Activated CD8-positive, alpha-beta T cell treated with anti-CD3 and anti-CD28 coated beads for 36 hours (primary cell): ENCODE measurements at regions not wholly inside any gene's neighbourhood (a gene's known extent, or its start where the extent isn't known, plus 50 kb on each side); places are given as distances from the start of the nearest gene placed in this dataset.

Experiments
- ATAC-seq: fragments of 200-7000 bp; cut with Tn5 transposase; one replicate; pipeline ENCODE4 v1.10.0; 2021; ENCODE audit warnings: mild to moderate bottlenecking, moderate library complexity
- CTCF ChIA-PET: fragments of 350-600 bp; sonication (Branson Sonifier 250); formaldehyde crosslinking; loops from one replicate; lab custom pipeline; 2021; ENCODE audit warnings: antibody characterized with exemption; lab: Charles Lee
- POLR2A ChIA-PET: fragments of 350-600 bp; sonication (Branson Sonifier 250); formaldehyde crosslinking; loops from one replicate; lab custom pipeline; 2021; ENCODE audit warnings: antibody characterized with exemption; lab: Charles Lee
- DNase-seq: peaks from one replicate; pipeline ENCODE4 v3.0.0-alpha.2; 2020
- H3K27ac Mint-ChIP-seq: one replicate; pipeline ENCODE4 v1.8.0; 2021; ENCODE audit warnings: mild to moderate bottlenecking, mixed read lengths
- H3K27me3 Mint-ChIP-seq: one replicate; pipeline ENCODE4 v1.8.0; 2021; ENCODE audit warnings: mixed read lengths
- H3K36me3 Mint-ChIP-seq: one replicate; pipeline ENCODE4 v1.8.0; 2021; ENCODE audit warnings: low read depth, mixed read lengths
- H3K4me1 Mint-ChIP-seq: one replicate; pipeline ENCODE4 v1.8.0; 2021; ENCODE audit warnings: low read depth, mixed read lengths
- H3K4me3 Mint-ChIP-seq: one replicate; pipeline ENCODE4 v1.8.0; 2021; ENCODE audit warnings: mild to moderate bottlenecking, moderate library complexity, mixed read lengths
- H3K9me3 Mint-ChIP-seq: one replicate; pipeline ENCODE4 v1.8.0; 2021; ENCODE audit warnings: mixed read lengths
- intact Hi-C: fragments of 100-400 bp; cut with micrococcal nuclease; formaldehyde crosslinking; loops from one replicate; pipeline ENCODE4 v1.10.0; 2022
- TF ChIP-seq, protein P1 (sequence below): fragments of 200-600 bp; IDR thresholded peaks from one replicate; pipeline ENCODE4 v1.8.0; 2022; ENCODE audit warnings: antibody characterized with exemption, mild to moderate bottlenecking

DNA sequence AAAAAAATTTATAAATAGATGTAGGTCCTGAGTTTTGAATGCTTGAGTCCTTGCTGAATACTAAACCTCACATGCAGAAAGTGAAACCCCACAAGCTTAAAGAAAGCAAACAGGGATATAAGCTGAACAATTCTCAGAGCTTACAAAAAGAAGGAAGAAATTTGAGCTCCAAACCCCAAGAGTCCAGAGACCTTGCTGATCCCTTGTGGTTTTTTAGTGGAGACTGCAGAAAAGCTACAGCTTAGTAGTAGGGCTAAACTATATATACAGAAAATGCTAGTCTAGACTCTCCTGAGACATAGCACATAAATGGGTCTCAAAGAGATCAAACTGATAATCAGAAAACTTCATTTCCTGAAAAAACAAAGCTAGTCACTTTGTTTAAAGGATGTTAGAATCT lies 1548.1 kb upstream of the ZEB2 start:
- intact Hi-C loops, result no loop called here
- Mint-ChIP-seq H3K9me3 (peaks cover 5% of the 10 kb centered on the region), H3K36me3 (no peaks in the 10 kb centered on the region), H3K4me1 (no peaks in the 10 kb centered on the region), H3K4me3 (no peak overlapping the region), H3K27ac (no peak overlapping the region), H3K27me3 (no peaks in the 10 kb centered on the region)
- TF ChIP-seq, protein P1, sequence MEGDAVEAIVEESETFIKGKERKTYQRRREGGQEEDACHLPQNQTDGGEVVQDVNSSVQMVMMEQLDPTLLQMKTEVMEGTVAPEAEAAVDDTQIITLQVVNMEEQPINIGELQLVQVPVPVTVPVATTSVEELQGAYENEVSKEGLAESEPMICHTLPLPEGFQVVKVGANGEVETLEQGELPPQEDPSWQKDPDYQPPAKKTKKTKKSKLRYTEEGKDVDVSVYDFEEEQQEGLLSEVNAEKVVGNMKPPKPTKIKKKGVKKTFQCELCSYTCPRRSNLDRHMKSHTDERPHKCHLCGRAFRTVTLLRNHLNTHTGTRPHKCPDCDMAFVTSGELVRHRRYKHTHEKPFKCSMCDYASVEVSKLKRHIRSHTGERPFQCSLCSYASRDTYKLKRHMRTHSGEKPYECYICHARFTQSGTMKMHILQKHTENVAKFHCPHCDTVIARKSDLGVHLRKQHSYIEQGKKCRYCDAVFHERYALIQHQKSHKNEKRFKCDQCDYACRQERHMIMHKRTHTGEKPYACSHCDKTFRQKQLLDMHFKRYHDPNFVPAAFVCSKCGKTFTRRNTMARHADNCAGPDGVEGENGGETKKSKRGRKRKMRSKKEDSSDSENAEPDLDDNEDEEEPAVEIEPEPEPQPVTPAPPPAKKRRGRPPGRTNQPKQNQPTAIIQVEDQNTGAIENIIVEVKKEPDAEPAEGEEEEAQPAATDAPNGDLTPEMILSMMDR, result no peak
- CTCF ChIA-PET, result no interaction called here
- POLR2A ChIA-PET, result no interaction called here
- DNase-seq (no peak), ATAC-seq (no peak)

DNA sequence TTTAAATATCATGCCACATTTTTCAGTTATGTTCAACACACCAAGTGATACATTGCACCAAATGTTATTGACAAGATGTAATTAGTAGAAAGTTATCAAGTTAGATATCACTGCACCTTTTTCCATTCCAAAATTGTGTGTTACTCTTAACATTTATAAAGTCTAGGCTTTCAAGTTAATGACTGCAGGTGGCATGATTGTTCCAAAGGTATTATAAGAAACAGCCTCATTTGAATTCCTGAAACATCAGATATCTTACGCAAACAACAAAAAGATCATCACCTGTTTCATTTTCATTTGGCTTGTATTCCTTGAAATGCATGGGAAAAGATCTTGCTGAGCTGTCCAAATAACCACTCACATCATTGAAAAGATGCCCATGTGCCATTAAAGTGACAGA lies 1528.2 kb upstream of the ZEB2 start:
- CTCF ChIA-PET, result no interaction called here
- DNase-seq (no peak), ATAC-seq (no peak)
- Mint-ChIP-seq H3K27me3 (no peaks in the 10 kb centered on the region), H3K27ac (no peak overlapping the region), H3K4me3 (no peak overlapping the region), H3K9me3 (no peaks in the 10 kb centered on the region), H3K4me1 (no peaks in the 10 kb centered on the region), H3K36me3 (no peaks in the 10 kb centered on the region)
- POLR2A ChIA-PET, result no interaction called here
- TF ChIP-seq, protein P1, result no peak
- intact Hi-C loops, result no loop called here

DNA sequence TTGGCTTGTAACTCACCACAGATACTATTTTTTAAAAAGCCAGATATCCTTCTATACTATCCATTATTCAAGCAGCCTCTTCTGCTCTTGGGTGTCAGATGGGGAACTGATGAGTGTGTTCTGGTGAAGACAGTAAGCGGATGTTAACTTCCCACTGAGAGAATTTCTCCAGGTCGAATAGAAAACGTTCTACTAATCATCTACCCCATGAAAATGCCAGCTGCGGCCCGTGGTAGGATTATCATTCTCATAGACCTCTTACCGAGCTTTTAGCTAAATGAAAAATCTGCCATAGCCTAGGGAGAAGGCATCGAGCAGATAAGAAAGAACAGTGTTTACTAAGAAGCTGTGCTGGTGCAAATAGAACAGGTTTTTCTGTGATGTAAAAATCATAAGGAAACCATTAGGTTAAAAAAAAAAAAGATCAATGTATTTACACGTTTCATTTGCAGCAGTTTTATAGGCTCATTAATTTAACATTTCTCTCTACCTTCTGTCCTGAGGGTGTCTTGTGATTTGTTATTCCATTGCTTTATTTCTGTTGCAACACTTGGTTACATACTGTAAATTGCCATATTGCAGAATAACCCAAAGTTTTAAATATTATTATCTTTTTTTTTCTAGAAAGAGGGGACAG lies 1521.5 kb upstream of the ZEB2 start:
- no peak overlapping the region for H3K27ac Mint-ChIP-seq
- no peak overlapping the region for H3K4me3 Mint-ChIP-seq
- ChIA-PET POLR2A (no interaction called here), CTCF (no interaction called here)
- no peaks in the 10 kb centered on the region for H3K4me1 Mint-ChIP-seq
- TF ChIP-seq, protein P1, result no peak
- no peaks in the 10 kb centered on the region for H3K27me3 Mint-ChIP-seq
- DNase-seq, result no peak
- intact Hi-C loops, result no loop called here
- no peaks in the 10 kb centered on the region for H3K9me3 Mint-ChIP-seq
- no peaks in the 10 kb centered on the region for H3K36me3 Mint-ChIP-seq
- no peak for ATAC-seq

DNA sequence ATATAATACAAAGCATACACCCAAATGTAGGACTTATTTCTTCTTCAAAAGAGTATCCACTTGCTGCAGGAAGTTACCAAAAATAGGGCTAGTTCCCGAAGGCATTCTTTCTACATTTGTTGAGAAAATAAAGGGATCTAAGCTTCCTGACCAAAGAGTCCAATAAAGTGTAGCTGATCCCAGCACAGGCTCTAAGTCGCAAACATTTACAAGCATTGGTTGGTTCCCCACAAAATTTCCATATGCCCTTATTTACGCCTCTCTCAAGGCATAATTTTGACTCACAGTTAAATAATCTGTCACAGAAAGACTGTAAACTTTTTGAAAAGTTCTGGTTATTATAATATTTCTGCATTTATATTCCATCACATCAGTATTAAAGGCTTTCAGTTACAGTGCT lies 1520.1 kb upstream of the ZEB2 start:
- ChIA-PET CTCF (no interaction called here), POLR2A (no interaction called here)
- Mint-ChIP-seq H3K4me1 (no peaks in the 10 kb centered on the region), H3K27ac (no peak overlapping the region), H3K9me3 (no peaks in the 10 kb centered on the region), H3K4me3 (no peak overlapping the region), H3K27me3 (no peaks in the 10 kb centered on the region), H3K36me3 (no peaks in the 10 kb centered on the region)
- TF ChIP-seq, protein P1, result no peak
- intact Hi-C loops, result no loop called here
- DNase-seq (no peak), ATAC-seq (no peak)

DNA sequence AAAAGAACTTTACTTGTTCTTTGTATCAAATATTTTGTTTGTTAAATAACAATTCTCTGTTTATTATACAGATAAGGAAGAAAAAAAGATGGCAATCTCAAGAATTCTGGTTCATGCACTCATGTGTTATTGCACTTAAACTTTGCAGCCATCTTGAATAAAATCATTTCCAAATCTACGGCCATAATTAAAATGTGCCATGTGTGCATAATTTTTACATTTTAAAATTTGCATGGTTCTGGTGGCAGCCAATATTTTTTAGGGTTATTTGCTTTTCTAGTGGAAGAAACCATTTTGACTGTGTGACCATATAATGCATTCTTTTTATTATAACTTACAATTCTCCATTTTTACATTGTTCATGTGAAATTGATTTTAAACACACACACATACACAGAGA lies 1518.1 kb upstream of the ZEB2 start:
- CTCF ChIA-PET, result no interaction called here
- no peaks in the 10 kb centered on the region for H3K27me3 Mint-ChIP-seq
- ATAC-seq, result no peak
- no peaks in the 10 kb centered on the region for H3K36me3 Mint-ChIP-seq
- DNase-seq, result no peak
- intact Hi-C loops, result no loop called here
- H3K4me1 Mint-ChIP-seq, result no peaks in the 10 kb centered on the region
- TF ChIP-seq, protein P1, result no peak
- no peak overlapping the region for H3K27ac Mint-ChIP-seq
- H3K9me3 Mint-ChIP-seq, result no peaks in the 10 kb centered on the region
- H3K4me3 Mint-ChIP-seq, result no peak overlapping the region
- POLR2A ChIA-PET, result no interaction called here
